Activated CD8-positive, alpha-beta T cell treated with anti-CD3 and anti-CD28 coated beads for 36 hours (primary cell): ENCODE measurements at regions not wholly inside any gene's neighbourhood (a gene's known extent, or its start where the extent isn't known, plus 50 kb on each side); places are given as distances from the start of the nearest gene placed in this dataset.

Experiments used
- ATAC-seq: fragments of 200-7000 bp; cut with Tn5 transposase; one replicate; pipeline ENCODE4 v1.10.0; 2021; ENCODE audit warnings: mild to moderate bottlenecking, moderate library complexity
- CTCF ChIA-PET: fragments of 350-600 bp; sonication (Branson Sonifier 250); formaldehyde crosslinking; loops from one replicate; lab custom pipeline; 2021; ENCODE audit warnings: antibody characterized with exemption; lab: Charles Lee
- POLR2A ChIA-PET: fragments of 350-600 bp; sonication (Branson Sonifier 250); formaldehyde crosslinking; loops from one replicate; lab custom pipeline; 2021; ENCODE audit warnings: antibody characterized with exemption; lab: Charles Lee
- DNase-seq: peaks from one replicate; pipeline ENCODE4 v3.0.0-alpha.2; 2020
- H3K27ac Mint-ChIP-seq: one replicate; pipeline ENCODE4 v1.8.0; 2021; ENCODE audit warnings: mild to moderate bottlenecking, mixed read lengths
- H3K27me3 Mint-ChIP-seq: one replicate; pipeline ENCODE4 v1.8.0; 2021; ENCODE audit warnings: mixed read lengths
- H3K36me3 Mint-ChIP-seq: one replicate; pipeline ENCODE4 v1.8.0; 2021; ENCODE audit warnings: low read depth, mixed read lengths
- H3K4me1 Mint-ChIP-seq: one replicate; pipeline ENCODE4 v1.8.0; 2021; ENCODE audit warnings: low read depth, mixed read lengths
- H3K4me3 Mint-ChIP-seq: one replicate; pipeline ENCODE4 v1.8.0; 2021; ENCODE audit warnings: mild to moderate bottlenecking, moderate library complexity, mixed read lengths
- H3K9me3 Mint-ChIP-seq: one replicate; pipeline ENCODE4 v1.8.0; 2021; ENCODE audit warnings: mixed read lengths
- intact Hi-C: fragments of 100-400 bp; cut with micrococcal nuclease; formaldehyde crosslinking; loops from one replicate; pipeline ENCODE4 v1.10.0; 2022
- TF ChIP-seq, protein P1 (sequence below): fragments of 200-600 bp; IDR thresholded peaks from one replicate; pipeline ENCODE4 v1.8.0; 2022; ENCODE audit warnings: antibody characterized with exemption, mild to moderate bottlenecking

DNA sequence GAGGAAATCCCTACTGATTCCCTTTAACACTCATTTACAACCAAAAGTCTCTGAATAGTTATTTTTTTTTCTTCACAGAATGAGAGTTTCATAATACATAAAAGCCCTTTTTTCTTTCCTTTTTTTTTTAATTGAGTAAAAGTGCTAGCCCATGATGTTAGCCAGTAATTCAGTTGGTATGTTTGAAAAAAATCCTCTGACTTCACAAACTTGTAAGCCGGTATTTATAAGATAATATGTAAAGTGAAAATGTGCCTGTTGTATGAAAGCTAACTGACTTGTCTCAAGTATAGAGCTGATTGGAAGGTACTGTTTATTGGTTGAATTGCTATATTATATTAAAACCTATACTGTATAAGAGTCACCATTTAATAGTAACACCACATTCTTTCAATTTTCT, 70.2 kb upstream of the NEIL3 start:
- ChIA-PET CTCF (interaction anchor here (0.6 to 2.6 kb wide), 2 partner anchors 11 to 193 kb away, joined by 4 to 10 read pairs; no protein-coding TSS in a partner anchor), POLR2A (no interaction called here)
- no peak for ATAC-seq
- TF ChIP-seq, protein P1, sequence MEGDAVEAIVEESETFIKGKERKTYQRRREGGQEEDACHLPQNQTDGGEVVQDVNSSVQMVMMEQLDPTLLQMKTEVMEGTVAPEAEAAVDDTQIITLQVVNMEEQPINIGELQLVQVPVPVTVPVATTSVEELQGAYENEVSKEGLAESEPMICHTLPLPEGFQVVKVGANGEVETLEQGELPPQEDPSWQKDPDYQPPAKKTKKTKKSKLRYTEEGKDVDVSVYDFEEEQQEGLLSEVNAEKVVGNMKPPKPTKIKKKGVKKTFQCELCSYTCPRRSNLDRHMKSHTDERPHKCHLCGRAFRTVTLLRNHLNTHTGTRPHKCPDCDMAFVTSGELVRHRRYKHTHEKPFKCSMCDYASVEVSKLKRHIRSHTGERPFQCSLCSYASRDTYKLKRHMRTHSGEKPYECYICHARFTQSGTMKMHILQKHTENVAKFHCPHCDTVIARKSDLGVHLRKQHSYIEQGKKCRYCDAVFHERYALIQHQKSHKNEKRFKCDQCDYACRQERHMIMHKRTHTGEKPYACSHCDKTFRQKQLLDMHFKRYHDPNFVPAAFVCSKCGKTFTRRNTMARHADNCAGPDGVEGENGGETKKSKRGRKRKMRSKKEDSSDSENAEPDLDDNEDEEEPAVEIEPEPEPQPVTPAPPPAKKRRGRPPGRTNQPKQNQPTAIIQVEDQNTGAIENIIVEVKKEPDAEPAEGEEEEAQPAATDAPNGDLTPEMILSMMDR: no peak
- no peak for DNase-seq
- H3K27ac Mint-ChIP-seq: no peak overlapping the region
- no peaks in the 10 kb centered on the region for H3K27me3 Mint-ChIP-seq
- no peaks in the 10 kb centered on the region for H3K4me1 Mint-ChIP-seq
- no peaks in the 10 kb centered on the region for H3K9me3 Mint-ChIP-seq
- H3K4me3 Mint-ChIP-seq: no peak overlapping the region
- intact Hi-C loops: no loop called here
- no peaks in the 10 kb centered on the region for H3K36me3 Mint-ChIP-seq

DNA sequence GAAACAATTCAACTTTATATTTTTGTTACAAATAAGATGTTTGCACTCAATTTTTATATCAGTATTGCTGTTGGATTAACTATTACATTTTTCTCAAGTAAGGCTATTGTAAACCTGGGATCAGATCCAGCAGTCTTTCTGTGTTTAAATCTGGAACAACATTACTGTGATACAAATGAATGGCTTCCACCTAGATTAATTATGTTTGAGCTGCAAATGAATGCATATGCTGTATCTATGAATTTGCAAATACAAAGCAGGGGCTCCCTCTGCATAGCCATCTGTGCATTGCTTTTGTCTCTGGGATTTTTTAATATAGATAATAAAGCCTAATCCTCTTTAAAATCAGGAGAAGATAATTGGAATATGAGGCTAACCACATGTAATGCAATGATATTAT, 69.8 kb upstream of the NEIL3 start:
- intact Hi-C loops: no loop called here
- no peaks in the 10 kb centered on the region for H3K9me3 Mint-ChIP-seq
- no peaks in the 10 kb centered on the region for H3K4me1 Mint-ChIP-seq
- no peaks in the 10 kb centered on the region for H3K36me3 Mint-ChIP-seq
- H3K27me3 Mint-ChIP-seq: no peaks in the 10 kb centered on the region
- TF ChIP-seq, protein P1: no peak
- ChIA-PET POLR2A (no interaction called here), CTCF (interaction anchor here (2.6 kb wide), 1 partner anchor 10 kb away, joined by 10 read pairs; no protein-coding TSS in a partner anchor)
- ATAC-seq: no peak
- no peak for DNase-seq
- H3K27ac Mint-ChIP-seq: no peak overlapping the region
- H3K4me3 Mint-ChIP-seq: no peak overlapping the region

DNA sequence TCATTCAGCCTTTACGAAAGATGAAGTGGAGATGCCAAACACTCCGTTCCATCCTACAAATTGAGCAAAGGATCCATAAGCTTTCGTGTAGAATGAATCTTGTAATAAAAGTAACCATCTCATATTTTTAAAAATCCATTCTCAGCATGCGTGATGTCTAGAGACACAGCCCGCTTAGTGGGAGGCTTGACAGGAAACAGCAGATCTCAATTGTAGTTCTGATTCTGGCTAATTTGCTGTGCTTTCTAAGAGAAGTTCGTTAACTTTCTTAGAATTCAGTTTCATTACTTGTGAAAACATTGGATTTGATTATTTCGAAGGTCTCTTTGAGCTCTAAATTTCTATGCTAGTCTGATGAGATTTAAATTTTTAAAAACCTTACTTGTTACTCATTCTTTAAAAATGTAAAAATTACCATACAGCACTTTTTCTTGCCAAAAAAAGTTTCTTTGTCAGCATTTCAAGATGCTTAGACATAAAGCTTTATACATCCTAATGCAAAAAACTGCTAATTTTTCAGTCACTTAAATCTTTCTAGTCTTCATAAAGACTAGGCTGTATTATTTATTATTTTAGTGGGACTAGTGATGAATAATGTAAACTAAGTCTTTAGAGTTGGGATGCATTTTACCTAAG, 66.9 kb upstream of the NEIL3 start:
- Mint-ChIP-seq H3K36me3 (no peaks in the 10 kb centered on the region), H3K27ac (no peak overlapping the region), H3K4me1 (no peaks in the 10 kb centered on the region), H3K4me3 (no peak overlapping the region), H3K9me3 (no peaks in the 10 kb centered on the region), H3K27me3 (peaks cover 2% of the 10 kb centered on the region)
- intact Hi-C loops: no loop called here
- CTCF ChIA-PET: no interaction called here
- TF ChIP-seq, protein P1: no peak
- DNase-seq: no peak
- POLR2A ChIA-PET: no interaction called here
- ATAC-seq: no peak

DNA sequence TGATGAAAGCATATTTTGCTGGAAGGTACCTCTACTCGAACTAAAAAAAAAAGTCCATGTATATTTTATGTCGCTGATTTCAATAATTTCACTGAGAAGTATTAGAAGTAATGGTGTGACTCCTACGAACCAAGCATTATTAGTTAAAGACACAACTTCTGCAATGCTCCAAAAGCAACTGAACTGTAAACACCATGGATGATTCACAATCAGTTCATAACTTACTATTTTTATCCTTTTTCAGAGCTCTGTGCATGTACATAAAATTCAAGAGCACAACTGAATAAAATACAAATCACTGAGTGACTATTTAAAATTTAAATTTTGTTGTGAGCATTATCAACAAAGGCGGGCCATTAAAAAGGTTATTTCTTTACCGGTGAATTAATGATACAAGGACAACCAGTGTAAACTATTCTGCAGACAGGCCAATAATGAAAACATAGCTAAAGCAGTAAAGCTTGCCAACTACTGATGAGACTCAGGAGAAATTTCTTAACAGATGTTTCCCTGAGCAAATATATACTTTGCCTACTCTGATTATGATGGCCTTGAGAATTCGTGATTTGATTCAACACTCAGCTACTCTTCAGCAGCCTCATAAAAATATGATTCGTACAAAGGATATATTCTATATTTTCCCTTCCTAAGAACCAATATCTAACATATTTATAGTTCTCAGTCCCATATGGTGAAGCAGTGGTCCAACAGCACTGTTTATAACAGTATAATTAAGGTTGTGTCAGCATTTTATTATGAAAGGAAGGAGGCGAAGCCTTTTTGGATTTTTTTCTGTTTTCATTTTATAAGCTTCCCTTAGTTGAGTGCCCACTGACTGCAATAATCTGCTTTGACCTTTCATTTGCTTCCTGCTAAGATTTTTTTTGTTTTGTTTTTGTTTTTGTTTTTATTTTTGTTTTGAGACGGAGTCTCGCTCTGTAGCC, 62.8 kb upstream of the NEIL3 start:
- Mint-ChIP-seq H3K27ac (no peak overlapping the region), H3K27me3 (peaks cover 15% of the 10 kb centered on the region), H3K36me3 (no peaks in the 10 kb centered on the region), H3K9me3 (no peaks in the 10 kb centered on the region), H3K4me3 (no peak overlapping the region), H3K4me1 (peaks cover 9% of the 10 kb centered on the region)
- intact Hi-C loops: no loop called here
- POLR2A ChIA-PET: interaction anchor here (0.6 kb wide), 2 partner anchors 183 to 254 kb away, joined by 3 read pairs; no protein-coding TSS in a partner anchor
- DNase-seq (no peak), ATAC-seq (no peak)
- CTCF ChIA-PET: interaction anchor here (0.7 to 1.1 kb wide), 2 partner anchors 17 to 199 kb away, joined by 3 read pairs; no protein-coding TSS in a partner anchor
- TF ChIP-seq, protein P1: no peak
